Right atrium auricular region (tissue), 2 donors: ENCODE measurements at regions not wholly inside any gene's neighbourhood (a gene's known extent, or its start where the extent isn't known, plus 50 kb on each side); places are given as distances from the start of the nearest gene placed in this dataset.

Experiments used
- DNase-seq: peaks from one replicate; pipeline ENCODE4 v3.0.0-alpha.2; 2019; ENCODE audit warnings: low spot score
- H3K27ac ChIP-seq, 2 donors: fragments of 200-600 bp; sonication (generic); 1 replicate in 1 of 2; 2 replicates in 1 of 2; pipeline ENCODE4 v1.5.1; 2016 to 2019
- H3K27me3 ChIP-seq, 2 donors: fragments of 200-600 bp; sonication (generic); one replicate each; pipeline versions ENCODE4 v1.5.1 to v1.6.0; 2017 to 2019
- H3K36me3 ChIP-seq: fragments of 200-600 bp; sonication (generic); one replicate; pipeline ENCODE4 v1.5.1; 2016
- H3K4me1 ChIP-seq, 2 donors: fragments of 200-600 bp; sonication (generic); one replicate each; pipeline versions ENCODE4 v1.5.1 to v1.6.0; 2017 to 2019
- H3K4me3 ChIP-seq, 2 donors: fragments of 200-600 bp; sonication (generic); 1 replicate in 1 of 2; 2 replicates in 1 of 2; pipeline ENCODE4 v1.5.1; 2017 to 2019; ENCODE audit warnings: mild to moderate bottlenecking in 1 of 2, moderate library complexity in 1 of 2
- H3K9me3 ChIP-seq, 2 donors: fragments of 200-600 bp; sonication (generic); one replicate each; pipeline ENCODE4 v1.5.1; 2019
- TF ChIP-seq, protein P1 (sequence below), 2 donors: fragments of 200-600 bp; sonication (generic); IDR thresholded peaks; one replicate each; pipeline ENCODE4 v1.5.1; 2019; ENCODE audit warnings: antibody characterized with exemption in 2 of 2

DNA sequence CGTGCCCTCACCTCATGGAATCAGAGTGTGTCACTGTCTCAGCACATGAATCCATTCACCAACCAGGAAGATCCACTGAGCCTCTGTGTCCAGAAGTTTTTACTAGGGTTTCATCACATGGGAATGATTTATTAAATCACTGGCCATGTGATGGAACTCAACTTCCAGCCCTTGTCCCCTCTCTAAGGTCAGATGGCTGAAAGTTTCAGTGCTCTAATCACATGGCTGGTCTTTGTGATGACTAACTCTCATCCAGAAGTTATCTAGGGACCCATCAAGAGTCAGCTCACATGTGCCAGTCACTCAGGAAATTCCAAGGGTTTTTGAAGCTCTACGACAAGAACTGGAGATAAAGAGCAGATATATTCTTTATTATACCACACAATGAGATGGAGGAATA, 140.5 kb upstream of the GYPC start:
- DNase-seq = no peak
- H3K4me1 ChIP-seq = no peaks in the 10 kb centered on the region
- H3K27me3 ChIP-seq = no peaks in the 10 kb centered on the region
- no peaks in the 10 kb centered on the region for H3K36me3 ChIP-seq
- no peak overlapping the region for H3K4me3 ChIP-seq
- peaks cover 0 to 8% of the 10 kb centered on the region in 2 donors for H3K9me3 ChIP-seq
- TF ChIP-seq, protein P1, sequence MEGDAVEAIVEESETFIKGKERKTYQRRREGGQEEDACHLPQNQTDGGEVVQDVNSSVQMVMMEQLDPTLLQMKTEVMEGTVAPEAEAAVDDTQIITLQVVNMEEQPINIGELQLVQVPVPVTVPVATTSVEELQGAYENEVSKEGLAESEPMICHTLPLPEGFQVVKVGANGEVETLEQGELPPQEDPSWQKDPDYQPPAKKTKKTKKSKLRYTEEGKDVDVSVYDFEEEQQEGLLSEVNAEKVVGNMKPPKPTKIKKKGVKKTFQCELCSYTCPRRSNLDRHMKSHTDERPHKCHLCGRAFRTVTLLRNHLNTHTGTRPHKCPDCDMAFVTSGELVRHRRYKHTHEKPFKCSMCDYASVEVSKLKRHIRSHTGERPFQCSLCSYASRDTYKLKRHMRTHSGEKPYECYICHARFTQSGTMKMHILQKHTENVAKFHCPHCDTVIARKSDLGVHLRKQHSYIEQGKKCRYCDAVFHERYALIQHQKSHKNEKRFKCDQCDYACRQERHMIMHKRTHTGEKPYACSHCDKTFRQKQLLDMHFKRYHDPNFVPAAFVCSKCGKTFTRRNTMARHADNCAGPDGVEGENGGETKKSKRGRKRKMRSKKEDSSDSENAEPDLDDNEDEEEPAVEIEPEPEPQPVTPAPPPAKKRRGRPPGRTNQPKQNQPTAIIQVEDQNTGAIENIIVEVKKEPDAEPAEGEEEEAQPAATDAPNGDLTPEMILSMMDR (IDR thresholded peaks at IDR 0.05) = no peak
- no peak overlapping the region for H3K27ac ChIP-seq

DNA sequence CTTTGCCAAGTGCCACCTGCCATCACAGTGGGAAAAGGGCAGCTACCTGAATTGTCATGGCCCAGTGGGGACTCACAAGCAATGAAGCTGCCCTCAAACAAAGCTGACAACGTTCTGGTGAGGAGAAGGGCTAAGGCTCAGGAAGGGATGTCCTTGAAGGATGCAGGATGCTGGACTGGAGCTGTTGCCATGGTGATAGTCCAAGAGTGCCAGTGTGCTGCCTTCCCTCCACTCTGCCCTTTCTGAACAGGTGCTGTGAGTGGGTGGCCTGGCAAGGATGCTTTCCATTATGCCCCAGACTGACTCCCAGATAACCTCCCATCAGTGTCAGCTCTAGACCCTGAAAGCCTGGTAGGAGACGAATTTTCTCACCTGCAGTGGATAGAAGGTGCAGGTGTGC, 137.8 kb upstream of the GYPC start:
- H3K4me3 ChIP-seq = no peak overlapping the region
- no peak for DNase-seq
- no peaks in the 10 kb centered on the region for H3K4me1 ChIP-seq
- no peaks in the 10 kb centered on the region for H3K27me3 ChIP-seq
- no peak overlapping the region for H3K27ac ChIP-seq
- TF ChIP-seq, protein P1 (IDR thresholded peaks at IDR 0.05) = no peak
- peaks cover 0 to 8% of the 10 kb centered on the region in 2 donors for H3K9me3 ChIP-seq
- H3K36me3 ChIP-seq = no peaks in the 10 kb centered on the region

DNA sequence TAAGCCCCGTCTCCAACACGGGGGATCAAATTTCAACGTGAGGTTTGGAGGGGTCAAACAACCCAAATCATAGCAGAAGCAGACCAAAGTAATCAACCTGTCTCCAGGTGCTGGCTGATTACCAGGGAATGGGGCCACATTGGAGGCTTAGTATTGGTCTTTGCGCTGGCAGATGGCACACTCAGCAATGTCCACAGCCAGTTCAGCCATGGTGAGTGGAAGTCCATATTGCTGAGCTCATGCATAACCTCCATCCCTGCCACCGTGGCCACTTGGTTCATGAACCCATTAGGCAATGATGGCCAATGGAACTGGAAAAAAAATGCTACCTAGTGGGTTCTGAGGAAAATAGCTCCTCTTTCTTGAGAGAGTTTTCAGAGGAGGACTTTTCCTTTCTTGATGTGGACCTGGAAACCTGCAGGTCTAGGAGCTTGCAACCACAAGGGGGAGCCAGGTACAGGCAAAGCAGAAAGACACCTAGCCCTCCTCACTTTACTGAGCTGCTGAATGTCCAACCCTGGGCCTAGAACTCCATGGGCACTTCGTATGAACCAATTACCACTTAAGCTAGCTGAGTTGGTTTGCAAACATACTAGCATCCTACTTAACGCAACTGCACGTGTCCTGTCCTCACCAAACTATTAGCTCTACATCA, 128.0 kb upstream of the GYPC start:
- peak; percentile 66 for DNase-seq
- no peaks in the 10 kb centered on the region for H3K27me3 ChIP-seq
- TF ChIP-seq, protein P1 (IDR thresholded peaks at IDR 0.05) = peak; percentile 26 to 65
- no peak overlapping the region for H3K27ac ChIP-seq
- H3K9me3 ChIP-seq = no peaks in the 10 kb centered on the region
- H3K4me3 ChIP-seq = no peak overlapping the region
- H3K36me3 ChIP-seq = no peaks in the 10 kb centered on the region
- no peaks in the 10 kb centered on the region for H3K4me1 ChIP-seq

DNA sequence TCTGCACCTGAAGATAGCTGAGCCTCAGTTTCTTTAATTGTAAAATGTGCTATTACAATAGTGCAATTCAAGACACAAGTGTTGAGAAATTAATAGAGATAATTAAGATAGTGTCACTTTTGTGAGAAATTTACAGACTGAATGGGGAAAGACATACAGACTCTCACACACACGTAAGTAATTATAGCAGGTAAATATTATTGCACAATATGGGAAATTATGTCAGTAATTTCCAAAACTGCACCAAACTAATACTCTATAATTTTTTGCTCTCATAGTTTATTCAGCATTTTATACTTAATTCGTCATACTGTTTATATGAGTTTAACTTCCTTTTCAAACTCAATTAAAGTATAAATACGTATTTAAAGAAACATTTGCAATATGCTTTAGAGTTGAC, 124.9 kb upstream of the GYPC start:
- H3K4me3 ChIP-seq = no peak overlapping the region
- TF ChIP-seq, protein P1 (IDR thresholded peaks at IDR 0.05) = no peak
- no peaks in the 10 kb centered on the region for H3K9me3 ChIP-seq
- no peak for DNase-seq
- no peaks in the 10 kb centered on the region for H3K36me3 ChIP-seq
- no peaks in the 10 kb centered on the region for H3K27me3 ChIP-seq
- H3K27ac ChIP-seq = no peak overlapping the region
- no peaks in the 10 kb centered on the region for H3K4me1 ChIP-seq

DNA sequence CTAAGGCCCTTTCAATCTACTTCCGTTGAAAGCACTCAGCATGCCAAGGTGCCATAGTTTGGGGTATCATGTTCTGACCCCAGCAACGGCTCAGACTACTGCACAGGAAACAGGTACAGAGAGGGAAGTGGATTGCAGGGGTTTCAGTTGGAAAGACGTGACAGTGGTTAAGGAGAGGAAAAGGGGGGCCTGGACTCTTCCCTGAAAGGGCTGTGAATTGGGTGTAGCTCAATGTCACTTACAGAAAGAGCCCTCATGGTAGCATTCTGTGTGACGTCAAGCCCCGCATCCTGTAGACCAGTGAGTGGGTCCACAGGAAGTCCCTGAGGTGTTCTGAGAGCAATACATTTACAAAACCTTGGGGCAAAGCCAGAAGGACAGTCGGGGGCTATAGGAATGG, 121.5 kb upstream of the GYPC start:
- Histone ChIP-seq H3K36me3 (no peaks in the 10 kb centered on the region), H3K4me1 (no peaks in the 10 kb centered on the region), H3K9me3 (no peaks in the 10 kb centered on the region), H3K27me3 (no peaks in the 10 kb centered on the region), H3K4me3 (no peak overlapping the region), H3K27ac (peak overlapping the region in 1 of 2 donors; percentile 37)
- TF ChIP-seq, protein P1 (IDR thresholded peaks at IDR 0.05) = no peak
- DNase-seq = no peak

DNA sequence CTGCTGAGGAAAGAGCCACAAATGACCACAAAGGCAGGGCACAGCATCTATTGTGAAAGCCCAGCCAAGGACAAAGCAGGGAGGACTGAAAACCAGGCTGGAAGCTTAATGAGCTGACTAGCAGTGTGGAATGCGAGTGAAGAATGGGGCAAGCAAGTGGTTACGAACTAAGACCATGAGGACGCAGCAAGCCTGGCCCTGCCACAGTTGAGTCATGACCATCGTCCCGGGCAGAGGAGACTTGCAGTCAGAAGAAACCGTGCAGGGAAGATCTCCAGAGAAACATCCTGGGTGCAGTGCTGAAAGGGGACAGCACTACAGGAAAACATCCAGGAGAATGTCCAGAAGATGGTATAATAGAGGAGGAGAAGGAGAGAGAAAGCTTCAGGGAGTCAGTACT, 120.5 kb upstream of the GYPC start:
- no peak for DNase-seq
- Histone ChIP-seq H3K4me3 (no peak overlapping the region), H3K27ac (no peak overlapping the region), H3K9me3 (peaks cover 0 to 3% of the 10 kb centered on the region in 2 donors), H3K36me3 (no peaks in the 10 kb centered on the region), H3K27me3 (no peaks in the 10 kb centered on the region), H3K4me1 (no peaks in the 10 kb centered on the region)
- TF ChIP-seq, protein P1 (IDR thresholded peaks at IDR 0.05) = no peak
